Tongue (tissue), 1 donor: ENCODE measurements at regions not wholly inside any gene's neighbourhood (a gene's known extent, or its start where the extent isn't known, plus 50 kb on each side); places are given as distances from the start of the nearest gene placed in this dataset.
A peak's percentile ranks its signal among the peaks of the same experiment; 100 is the strongest.

Experiments
- DNase-seq: peaks from one replicate; pipeline ENCODE4 v3.0.0-alpha.2; 2015

DNA sequence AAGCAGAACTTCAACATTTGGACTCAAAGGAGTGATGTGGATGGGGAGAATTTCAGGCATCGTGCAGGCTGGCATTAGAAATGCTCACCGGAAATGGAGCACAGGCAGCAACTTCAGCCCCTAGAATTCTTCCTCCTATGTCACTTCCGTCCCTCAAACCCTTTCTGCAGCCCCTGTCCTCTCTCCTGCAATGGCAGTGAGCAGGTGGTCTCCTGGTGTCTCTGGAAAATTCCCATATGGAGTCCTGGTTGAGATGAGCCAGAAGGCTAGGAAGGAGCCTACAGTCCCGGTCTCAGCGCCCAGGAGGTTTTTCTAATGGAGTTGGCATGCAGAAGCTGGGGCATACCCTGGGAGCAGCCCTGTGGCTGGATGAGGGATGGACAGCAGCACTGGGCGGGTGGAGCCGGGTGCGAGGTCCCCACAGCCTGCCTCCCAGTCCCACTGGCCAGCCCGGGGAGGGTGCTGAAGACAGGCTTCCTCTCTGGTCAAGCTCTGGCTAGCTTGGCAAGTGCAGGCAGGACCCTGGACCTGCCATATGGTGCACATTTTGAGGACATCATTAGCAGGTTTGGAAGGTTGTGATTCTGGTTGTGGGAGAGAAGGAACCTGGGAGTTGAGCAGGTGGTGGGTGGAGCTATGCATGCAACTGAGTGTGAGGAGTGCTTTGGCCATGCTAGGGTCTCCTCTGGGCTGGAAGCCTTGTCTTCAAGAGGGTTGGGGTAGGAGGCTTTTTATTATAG, 59.8 kb upstream of the B3GAT1 start:
- DNase-seq = no peak

DNA sequence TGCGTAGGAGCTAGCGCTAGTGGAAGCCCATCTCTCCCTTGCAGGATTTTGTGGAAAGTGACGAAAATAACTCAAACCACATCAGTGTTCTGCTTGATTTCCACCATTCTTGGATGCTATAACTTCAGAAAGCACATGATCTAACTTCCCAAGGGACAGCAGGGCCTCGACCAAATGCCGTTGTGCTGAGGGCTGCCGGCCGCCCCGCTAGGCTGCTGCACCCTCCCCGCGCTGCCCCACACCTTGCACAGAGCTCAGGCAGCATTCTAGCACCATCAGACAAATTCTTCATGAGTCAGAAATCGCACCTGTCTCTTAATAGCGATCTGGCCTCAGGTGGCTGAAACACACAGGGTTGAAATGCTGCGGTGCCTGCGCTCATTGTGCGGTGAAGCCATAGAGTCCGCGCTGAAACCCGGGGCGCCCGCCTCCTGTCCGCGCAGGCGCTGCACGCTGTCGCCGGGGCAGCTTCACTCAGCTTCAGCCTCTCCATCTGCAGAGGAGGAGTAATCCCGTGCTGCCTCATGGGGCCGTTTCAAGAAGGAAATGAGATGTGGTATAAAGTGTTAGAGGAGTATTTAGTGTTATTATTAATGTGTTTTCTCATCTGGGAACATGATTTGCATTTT, 59.2 kb upstream of the B3GAT1 start:
- no peak for DNase-seq

- DNase-seq = no peak
These were observed 58.2 kb upstream of the B3GAT1 start for GRCh38 chr11:134470238-134470637.

- peak; percentile 10 for DNase-seq
These were observed 57.6 kb upstream of the B3GAT1 start for GRCh38 chr11:134469627-134470026.

GRCh38 chr11:134468796-134469195, 56.8 kb upstream of the B3GAT1 start:
- DNase-seq = peak; percentile 30

DNA sequence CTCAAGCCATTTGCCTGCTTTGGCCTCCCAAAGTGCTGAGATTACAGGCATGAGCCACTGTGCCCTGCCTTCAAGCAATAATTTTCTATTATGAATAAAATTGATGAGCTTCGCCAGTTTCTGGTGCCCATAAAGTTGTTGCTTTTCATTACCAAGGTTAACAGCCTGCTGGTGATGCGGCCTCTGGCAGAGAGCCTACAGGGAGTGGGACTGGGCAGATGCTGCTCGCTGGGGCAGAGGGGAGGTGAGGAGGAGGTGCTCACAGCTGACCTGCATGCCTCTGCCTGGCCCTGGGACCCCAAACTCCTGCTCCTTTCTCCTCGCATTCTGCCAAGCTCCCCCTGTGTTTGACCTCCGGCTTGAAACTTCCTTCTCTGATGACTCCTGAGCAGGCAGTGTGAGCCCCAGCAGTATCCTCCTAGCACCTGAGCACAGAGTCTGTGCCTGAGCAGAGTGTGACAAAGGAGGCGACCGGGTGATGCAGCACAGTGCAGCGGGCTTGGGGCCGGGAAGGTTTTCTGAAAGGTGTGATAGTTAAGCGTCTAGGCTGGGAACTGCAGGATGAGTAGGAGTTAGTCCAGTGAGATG, 56.1 kb upstream of the B3GAT1 start:
- DNase-seq = no peak

GRCh38 chr11:134466610-134467567, 54.8 kb upstream of the B3GAT1 start:
- DNase-seq = no peak

GRCh38 chr11:134466156-134466555, 54.1 kb upstream of the B3GAT1 start:
- DNase-seq = peak; percentile 43

GRCh38 chr11:134464981-134465730, 53.1 kb upstream of the B3GAT1 start:
- DNase-seq = no peak

GRCh38 chr11:134464196-134464595, 52.2 kb upstream of the B3GAT1 start:
- DNase-seq = no peak

DNA sequence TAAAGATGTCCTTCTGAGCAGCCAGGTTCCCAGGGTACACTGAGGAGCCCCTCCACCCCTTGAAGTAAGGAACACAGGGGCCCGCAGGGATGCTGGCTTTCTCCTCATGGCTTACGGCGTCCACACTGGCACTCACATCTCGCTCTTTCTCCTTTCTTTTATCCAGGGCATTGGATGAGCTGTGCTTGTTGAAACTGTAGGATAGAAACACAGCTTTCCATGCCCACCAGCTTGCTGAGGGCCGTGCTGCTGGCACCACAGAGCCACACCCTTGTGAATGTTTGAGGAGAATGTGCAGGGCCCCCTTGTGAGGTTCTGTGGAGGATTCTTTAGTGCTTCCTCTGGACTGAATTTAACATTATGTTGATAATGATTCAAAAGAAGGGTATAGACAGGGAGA, 51.7 kb upstream of the B3GAT1 start:
- no peak for DNase-seq
